ENCODE measurements at regions not wholly inside any gene's neighbourhood (a gene's known extent, or its start where the extent isn't known, plus 50 kb on each side); places are given as distances from the start of the nearest gene placed in this dataset.

DNA sequence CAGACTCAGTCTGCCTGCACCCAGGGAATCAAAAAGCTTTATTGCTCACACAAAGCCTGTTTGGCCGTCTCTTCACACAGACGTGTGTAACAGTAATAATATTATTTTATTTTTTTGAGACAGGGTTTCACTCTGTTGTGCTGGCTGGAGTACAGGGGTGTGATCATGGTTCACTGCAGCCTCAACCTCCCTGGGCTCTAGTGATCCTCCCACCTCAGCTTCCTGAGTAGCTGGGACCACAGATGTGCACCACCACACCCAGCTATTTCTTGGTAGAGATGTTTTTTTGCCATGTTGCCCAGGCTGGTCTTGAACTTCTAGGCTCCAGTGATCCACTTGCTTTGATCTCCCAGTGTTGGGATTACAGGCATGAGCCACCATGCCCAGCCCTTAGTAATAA lies 88.4 kb upstream of the DCD start:
- no peak for DNase-seq (ENCODE audit: low read depth in 2 of 2)
- H3K4me3 ChIP-seq (replicated peaks in 1 of 2; ENCODE audit: low read depth in 2 of 2, low read length in 2 of 2) = no peak overlapping the region
- TF ChIP-seq, protein P1, sequence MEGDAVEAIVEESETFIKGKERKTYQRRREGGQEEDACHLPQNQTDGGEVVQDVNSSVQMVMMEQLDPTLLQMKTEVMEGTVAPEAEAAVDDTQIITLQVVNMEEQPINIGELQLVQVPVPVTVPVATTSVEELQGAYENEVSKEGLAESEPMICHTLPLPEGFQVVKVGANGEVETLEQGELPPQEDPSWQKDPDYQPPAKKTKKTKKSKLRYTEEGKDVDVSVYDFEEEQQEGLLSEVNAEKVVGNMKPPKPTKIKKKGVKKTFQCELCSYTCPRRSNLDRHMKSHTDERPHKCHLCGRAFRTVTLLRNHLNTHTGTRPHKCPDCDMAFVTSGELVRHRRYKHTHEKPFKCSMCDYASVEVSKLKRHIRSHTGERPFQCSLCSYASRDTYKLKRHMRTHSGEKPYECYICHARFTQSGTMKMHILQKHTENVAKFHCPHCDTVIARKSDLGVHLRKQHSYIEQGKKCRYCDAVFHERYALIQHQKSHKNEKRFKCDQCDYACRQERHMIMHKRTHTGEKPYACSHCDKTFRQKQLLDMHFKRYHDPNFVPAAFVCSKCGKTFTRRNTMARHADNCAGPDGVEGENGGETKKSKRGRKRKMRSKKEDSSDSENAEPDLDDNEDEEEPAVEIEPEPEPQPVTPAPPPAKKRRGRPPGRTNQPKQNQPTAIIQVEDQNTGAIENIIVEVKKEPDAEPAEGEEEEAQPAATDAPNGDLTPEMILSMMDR (IDR thresholded peaks at IDR 0.05; ENCODE audit: low read depth, low read length) = no peak

GRCh38 chr12:54734196-54734950 lies 86.2 kb upstream of the DCD start:
- TF ChIP-seq, protein P1 (IDR thresholded peaks at IDR 0.05; ENCODE audit: low read depth, low read length) = no peak
- DNase-seq (ENCODE audit: low read depth in 2 of 2) = no peak
- no peak overlapping the region for H3K4me3 ChIP-seq (replicated peaks in 1 of 2; ENCODE audit: low read depth in 2 of 2, low read length in 2 of 2)

DNA sequence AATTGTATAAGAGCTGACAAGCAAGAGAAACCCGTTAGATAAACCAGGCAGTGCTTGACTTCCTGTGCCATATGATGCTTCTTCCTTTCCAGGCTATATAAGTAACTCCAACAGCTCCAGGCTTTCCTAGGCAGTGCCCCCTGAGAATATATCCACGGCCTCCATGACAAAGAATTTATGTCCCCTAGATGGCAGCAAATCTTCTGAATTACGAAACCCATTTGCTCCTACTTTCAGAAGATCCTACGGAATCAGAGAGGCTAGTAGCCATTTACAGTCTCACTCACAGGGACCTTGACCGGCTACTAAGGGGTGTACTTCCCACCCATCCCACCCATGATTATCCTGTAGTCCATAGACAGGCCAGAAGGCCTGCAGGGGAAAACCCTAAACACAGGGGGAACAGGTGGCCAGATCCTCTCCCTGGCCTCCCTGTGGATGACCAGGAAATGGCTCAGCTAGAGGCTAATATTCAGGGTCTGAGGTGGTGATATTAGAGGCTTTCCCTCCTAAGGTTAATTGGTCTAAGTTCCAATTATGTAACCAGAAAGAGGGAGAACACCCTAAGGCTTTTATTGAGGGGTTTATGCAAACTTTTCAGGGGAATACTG lies 77.2 kb upstream of the DCD start:
- TF ChIP-seq, protein P1 (IDR thresholded peaks at IDR 0.05; ENCODE audit: low read depth, low read length) = peak; percentile 20
- DNase-seq (ENCODE audit: low read depth in 2 of 2) = peak; percentile 30 to 44

DNA sequence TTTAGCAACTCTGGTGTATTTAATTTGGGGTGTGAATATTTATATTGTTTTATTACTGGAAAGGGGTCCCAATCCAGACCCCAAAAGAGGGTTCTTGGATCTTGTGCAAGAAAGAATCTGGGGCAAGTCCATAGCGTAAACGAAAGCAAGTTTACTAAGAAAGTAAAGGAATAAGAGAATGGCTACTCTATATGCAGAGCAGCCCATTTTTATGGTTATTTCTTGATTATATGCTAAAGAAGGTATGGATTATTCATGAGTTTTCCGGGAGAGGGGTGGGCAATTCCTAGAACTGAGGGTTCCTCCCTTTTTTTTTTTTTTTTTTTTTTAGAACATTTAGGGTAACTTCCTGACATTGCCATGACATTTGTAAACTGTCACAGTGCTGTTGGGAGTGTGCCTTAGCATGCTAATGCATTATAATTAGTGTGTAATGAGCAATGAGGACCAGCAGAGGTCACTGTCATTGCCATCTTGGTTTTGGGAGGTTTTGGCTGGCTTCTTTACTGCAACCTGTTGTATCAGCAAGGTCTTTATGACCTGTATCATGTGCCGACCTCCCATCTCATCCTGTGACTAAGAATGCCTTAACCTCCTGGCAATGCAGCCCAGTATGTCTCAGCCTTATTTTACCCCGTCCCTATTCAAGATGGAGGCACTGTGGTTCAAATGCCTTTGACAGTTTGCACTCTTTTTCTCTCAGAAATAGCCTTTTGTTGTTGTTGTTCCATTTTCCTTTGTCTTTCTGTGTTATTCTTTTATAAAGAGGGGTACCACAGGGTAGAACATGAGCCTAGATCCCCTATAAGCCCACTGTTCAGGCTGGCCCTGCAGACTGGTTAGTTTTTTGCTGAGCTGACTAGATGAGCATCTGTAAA lies 75.5 kb upstream of the DCD start:
- TF ChIP-seq, protein P1 (IDR thresholded peaks at IDR 0.05; ENCODE audit: low read depth, low read length) = peak; percentile 57
- DNase-seq (ENCODE audit: low read depth in 2 of 2) = peak; percentile 20 to 44
- no peak overlapping the region for H3K4me3 ChIP-seq (replicated peaks in 1 of 2; ENCODE audit: low read depth in 2 of 2, low read length in 2 of 2)

More for the DNA sequence above, 77.2 kb upstream of the DCD start:
- H3K4me3 ChIP-seq (replicated peaks in 1 of 2; ENCODE audit: low read depth in 2 of 2, low read length in 2 of 2) = no peak overlapping the region

DNA sequence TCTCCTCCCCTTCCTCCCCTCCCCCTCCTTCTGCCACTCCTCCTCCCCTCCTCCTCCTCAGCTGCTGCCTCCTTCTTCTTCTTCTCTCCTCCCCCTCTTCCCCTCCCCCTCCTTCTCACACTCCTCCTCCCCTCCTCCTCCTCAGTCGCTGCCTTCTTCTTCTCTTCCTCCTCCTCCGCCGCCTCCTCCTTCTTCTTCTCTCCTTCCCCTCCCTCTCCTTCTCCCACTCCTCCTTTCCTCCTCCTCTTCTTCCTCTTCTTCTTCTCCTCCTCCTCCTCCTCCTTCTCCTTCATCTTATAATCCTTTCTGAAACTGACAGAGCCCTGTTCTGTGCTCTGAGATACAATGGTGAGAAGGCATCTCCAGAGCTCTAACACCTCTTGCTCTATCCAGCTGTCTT lies 73.1 kb upstream of the DCD start:
- no peak for DNase-seq (ENCODE audit: low read depth in 2 of 2)
- TF ChIP-seq, protein P1 (IDR thresholded peaks at IDR 0.05; ENCODE audit: low read depth, low read length) = no peak
- H3K4me3 ChIP-seq (replicated peaks in 1 of 2; ENCODE audit: low read depth in 2 of 2, low read length in 2 of 2) = no peak overlapping the region

- TF ChIP-seq, protein P1 (IDR thresholded peaks at IDR 0.05; ENCODE audit: low read depth, low read length) = no peak
- no peak overlapping the region for H3K4me3 ChIP-seq (replicated peaks in 1 of 2; ENCODE audit: low read depth in 2 of 2, low read length in 2 of 2)
- no peak for DNase-seq (ENCODE audit: low read depth in 2 of 2)
Observed at GRCh38 chr12:54719691-54720090, 71.5 kb upstream of the DCD start.
